GM19324 (cell line): ENCODE measurements at regions not wholly inside any gene's neighbourhood (a gene's known extent, or its start where the extent isn't known, plus 50 kb on each side); places are given as distances from the start of the nearest gene placed in this dataset.

Experiments used
- ATAC-seq: cut with Tn5 transposase; IDR thresholded peaks from one replicate; pipeline ENCODE4 v1.9.1; 2021; ENCODE audit warnings: mild to moderate bottlenecking, moderate library complexity; ENCODE audit not compliant: unreplicated experiment, low FRiP score

DNA sequence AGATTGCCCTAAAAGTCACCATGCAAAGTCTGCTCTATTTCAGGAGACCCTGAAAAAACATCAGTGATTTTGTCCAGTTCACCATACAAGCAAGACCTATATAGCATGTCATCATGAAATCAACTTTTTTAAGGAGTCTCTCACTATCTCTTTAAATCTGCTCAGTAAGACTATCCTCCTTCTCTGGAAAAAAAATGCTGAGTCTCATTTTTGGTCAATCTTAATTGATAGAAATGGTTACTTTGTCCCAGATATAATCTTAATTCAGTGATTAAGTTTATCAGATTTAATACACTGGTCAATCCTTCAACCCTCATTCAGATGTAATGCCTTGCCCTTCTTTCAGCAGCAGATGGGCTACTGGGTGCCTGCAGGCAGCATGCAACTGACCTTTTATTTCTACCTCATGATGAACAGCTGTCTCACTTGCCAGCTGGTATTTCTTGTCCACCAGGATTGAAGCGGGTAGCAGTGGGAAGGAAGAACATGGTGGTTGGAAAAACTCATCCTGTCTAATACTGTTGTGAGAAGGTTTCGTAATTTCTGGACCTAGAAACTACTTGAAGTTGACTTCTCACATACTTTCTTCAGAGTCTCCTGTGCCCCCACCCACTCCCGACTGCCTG is 375.3 kb downstream of the DNAH5 start:
- no peak for ATAC-seq

DNA sequence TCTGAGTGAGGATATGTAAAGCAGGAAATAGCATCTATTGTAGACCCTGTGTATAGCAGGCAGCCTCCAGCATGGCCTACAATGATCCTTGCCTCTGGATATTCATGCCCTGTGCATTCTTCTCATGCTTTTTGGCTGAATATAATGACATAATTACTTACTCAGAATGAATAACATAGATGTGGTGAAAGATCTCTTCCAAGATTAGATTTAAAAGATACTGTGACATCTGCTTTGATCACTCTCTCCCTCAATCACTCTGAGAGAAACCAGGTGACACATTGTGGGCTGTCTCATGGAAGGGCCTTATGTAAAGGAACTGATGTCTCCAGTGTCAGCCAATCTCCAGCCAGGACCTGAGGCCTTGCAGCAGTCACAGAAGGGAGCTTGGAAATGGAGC is 376.7 kb downstream of the DNAH5 start:
- ATAC-seq: no peak

DNA sequence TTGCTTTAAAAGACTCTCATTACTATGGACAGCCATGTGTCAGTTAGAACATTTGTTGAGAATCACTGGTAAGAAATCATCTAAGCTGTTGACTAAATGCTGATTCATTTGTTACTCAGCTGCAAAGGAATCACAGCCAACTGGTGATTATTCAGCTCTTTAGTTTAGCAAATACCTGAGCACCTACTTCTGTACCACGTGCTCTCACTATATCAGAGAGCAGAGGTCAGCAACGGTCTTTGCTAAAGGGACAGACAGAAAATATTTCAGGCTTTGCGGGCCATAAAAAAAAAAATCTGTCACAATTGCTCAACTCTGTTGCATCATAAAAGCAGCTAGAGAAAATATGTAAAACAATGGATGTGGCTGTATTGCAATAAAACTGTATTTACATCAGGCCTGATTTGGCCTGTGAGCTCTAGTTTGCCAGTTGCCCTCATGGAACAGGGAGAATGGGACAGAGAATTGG is 377.6 kb downstream of the DNAH5 start:
- no peak for ATAC-seq

DNA sequence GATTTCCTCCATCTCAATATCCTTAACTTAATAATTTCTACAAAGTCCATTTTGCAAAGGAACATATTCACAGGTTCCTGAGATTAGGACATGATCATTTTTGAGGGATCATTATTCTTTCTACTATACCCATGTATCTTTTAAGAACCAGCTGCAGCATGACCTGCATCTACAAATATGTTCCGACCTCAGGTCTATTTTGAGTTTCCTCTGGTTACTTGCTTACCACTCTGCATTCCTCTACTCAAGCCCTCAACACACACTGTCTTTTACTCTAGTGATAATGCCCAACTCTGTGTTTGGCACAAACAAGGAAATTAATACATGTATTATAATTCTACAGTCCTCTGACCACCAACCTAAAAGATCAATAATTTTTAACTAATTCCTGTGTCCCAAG is 386.1 kb downstream of the DNAH5 start:
- ATAC-seq: no peak

DNA sequence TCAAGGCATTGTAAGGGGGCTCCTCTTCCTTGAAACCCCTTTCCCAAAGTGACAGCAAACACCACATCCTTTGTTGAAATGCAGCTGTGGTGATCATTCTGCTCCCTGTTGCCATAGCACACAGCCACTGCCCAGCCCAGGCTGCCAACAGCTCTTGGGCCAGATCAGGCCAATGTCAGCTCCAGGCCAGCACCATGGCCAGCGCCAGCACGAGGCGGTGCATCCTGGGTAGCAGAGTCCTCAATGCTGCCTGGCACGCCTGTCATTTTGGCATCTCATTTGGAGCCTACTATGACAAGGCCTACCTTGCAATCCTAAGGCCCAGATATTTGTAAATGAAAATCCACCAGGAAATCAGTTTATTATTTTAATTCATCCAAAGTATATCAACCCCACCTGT is 390.6 kb downstream of the DNAH5 start:
- ATAC-seq: no peak

DNA sequence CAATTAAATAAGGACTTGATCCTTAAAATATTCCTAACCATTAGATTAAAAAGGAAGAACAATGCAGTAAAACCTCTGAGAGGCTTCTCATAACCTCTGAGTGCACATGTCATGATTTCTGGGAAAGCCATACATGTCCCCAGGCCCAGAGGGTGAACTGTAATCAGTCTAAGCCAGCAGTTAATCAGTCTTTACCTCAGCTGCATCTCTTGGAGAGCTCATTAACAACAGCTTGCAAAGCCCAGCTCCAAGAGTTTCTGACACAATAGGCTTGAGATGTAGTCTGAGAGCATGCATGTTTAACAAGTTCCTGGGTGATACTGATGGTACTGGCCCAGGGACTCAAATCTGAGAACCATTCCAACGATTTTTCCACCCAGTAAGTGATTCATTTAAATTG is 392.1 kb downstream of the DNAH5 start:
- no peak for ATAC-seq

DNA sequence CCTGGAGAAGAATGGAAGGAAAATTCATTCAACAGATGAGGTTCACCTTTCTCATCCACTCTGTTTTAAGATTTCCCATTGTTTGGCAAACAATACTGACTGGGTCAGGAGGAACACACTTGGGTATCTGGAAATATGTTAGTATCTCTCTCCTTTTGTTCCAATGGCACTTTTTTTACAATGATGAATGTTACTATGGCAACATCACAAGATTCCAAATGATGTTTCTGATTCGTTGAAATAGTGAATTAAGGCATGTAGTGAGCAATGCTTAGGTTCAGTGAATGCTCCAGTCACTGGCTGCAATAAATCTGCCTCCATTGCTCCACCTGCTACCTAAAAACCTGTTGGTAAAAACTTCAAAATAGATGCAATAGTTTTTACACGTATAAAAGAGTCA is 392.8 kb downstream of the DNAH5 start:
- no peak for ATAC-seq

DNA sequence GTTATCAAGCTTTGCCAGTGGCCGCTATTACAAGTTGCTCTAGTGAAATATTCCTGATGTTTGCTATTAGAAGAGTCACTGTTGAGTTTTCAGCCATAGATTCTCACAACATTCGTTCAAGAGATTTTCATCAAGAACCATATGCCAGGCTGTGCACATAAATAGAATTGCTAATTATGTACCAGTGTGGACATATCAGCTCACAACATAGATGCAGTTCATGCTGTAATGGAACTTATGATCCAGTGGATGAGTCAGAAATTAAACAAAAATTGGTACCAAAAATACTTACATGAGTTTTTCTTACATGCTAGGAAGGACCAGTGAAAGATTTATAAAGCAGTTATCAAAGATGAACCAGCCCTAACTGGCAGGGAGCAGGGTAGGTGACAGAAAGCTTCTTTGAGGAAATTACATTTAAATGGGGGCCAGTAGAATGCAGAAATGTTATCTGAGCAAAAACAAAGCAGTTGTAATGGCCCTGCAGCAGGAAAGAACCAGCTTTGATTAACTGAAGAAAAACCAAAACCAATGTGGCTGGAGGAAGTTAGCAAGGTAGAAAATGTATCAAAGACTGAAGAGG is 404.2 kb downstream of the DNAH5 start:
- ATAC-seq: no peak

DNA sequence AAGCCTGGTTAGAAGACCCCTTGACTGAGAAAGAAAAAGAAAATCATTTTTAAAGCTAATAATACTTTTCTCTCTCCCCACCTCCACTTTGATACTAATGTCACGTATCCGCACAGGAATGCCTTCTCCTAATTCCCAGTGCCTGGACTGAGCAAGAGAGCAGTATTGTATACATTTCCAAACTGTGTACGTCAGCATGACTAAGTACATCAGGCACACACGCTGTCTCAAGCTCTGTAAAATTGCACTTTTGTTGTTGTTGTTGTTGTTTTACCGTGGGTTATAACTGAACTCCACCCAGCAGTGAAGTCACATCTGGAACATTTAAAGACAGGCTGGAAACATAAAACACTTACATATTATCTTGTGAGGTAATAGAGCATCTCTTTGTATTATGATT is 407.6 kb downstream of the DNAH5 start:
- no peak for ATAC-seq

DNA sequence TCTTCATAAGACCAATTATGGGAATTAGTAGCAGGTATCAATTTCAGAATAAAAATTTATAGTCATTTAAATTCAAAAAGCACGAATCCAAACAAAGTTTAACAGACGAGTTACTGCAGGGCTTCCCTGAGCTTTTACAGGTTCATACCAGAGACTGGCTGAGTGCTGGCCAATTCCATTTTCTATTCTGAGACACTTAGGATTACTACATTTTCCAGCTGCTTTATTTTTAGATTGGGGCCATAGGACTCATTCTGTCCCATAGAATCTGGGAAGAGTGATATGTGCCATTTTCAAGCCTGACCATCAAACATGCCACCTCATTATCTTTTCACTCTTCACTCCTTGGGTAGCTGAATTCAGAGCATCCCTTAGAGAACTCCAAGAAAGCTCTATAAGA is 410.7 kb downstream of the DNAH5 start:
- no peak for ATAC-seq

DNA sequence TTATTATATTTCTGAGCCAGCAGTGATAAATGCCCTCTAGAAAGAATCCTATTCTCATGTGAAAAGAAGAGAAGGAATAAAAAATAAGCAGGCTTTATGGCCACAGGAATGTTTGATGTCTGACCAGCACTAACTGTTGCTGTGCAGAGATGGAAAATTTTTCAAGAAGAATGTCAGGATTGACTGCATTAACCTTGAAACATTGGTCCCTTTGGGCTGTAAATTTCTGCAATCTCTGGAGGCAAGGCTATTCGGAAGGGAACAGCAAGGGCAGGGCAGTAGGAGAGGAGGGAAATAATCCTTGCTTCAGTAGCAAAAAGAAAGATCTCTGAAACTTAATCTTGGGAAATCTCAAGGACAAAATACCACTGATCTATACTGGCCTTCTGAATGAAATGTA is 415.2 kb downstream of the DNAH5 start:
- ATAC-seq: no peak

DNA sequence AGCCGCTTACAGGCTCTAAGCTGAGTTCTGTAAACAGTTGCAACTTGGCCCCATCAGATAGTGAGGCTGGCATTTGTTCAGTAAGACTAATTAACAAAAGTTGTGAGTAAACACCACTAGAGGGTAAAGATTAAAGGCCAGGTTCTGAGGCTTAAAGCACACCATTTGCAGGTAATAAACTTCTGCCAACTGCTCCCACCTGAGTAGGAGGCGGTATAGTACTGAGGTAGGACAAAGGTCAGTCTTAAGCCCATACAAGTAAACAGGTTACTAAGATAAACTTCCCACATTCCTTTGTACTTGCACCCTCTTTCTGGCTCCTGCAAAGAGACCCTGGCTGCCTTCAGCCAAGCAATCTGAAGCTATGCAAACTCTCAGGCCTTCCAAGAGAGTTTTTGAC is 419.6 kb downstream of the DNAH5 start:
- no peak for ATAC-seq

DNA sequence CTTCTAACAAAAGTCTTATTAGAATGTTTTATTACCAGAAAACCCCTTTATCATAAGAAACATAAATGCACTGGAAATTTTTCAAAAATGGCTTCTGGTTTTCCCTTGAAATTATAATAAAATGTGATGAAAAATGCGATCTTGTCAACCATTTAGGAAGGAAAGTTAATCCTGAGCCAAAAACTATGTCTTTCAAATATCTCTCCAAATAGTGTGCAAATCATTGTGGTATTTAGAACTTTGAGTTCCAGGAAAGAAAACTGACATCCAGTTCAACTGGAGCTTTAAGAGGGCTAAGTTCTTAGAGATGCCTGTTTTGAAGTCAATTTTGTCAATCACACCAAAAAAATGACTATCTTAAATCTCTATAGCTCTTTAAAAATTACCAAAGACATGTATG is 425.4 kb downstream of the DNAH5 start:
- ATAC-seq: no peak

DNA sequence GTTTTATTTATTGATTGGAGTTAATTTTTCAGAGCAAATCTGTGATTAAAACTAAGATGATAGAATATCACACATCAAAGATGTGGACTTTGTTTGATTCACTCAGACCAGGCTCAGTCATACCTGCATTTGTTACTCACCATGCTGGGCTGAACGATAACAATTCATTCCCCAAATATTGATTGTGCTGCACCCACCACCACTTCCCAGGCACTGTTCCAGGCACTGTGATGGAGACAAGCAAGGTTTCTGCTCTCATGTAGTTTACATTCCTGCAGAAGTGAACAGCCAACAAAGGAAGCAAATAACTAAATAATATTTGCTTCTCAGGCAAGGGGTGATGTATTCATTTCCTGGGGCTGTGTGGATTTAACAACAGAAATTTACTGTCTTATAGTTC is 428.3 kb downstream of the DNAH5 start:
- no peak for ATAC-seq

DNA sequence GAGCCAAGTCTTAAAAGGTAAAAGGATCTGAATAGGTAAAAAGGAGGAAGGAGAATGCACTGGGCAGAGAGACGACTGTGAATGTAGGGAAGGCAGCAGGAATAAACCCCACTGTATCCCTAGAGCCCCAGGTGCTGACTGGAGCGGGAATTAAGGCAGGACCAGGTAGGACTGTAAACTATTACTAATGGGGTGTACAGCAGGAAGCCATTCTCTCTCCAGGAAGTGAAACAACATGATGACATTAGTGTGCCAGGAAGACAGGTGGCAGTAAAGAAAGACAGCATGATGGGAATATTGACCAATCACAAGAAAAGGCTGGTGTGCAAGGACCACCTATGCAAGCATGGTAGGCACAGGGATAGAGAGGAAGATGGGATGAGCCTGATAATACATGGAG is 433.0 kb downstream of the DNAH5 start:
- ATAC-seq: no peak

DNA sequence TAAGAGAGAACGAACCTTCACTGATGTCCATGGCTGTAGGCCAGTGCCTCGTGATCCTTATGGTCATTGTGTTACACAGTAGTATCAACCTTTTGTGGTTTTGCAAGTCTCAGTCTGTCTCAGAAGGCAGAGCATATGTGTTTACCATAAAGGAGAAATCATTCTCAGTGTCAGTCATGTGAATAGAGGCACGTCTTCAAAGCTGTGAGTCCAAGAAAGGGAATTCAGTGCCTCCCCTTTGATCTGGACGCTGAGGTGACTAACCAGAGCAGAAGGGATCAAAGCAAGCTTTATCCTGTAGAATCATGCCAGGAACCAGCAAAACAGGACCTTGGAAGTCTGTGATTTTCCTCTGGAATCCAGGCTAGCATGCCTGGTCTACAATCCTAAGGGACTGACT is 433.9 kb downstream of the DNAH5 start:
- no peak for ATAC-seq

DNA sequence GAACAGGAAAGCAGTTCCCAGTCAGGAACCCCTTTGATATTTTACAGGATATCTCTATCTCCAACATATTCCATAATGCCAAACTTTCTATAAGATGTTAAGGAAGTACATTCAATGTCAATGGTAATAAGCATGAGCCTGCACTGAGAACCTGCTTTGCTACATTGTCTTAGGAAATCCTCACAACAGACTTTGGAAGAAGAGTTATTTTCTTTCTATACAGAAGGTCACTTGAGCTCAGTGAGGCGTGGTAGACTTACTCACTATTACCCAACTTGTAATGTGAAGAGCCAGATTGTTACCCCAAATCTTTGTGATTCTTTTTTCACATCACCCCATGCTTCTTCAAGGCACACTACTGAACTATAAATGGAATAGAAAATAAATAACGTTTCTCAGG is 435.9 kb downstream of the DNAH5 start:
- ATAC-seq: no peak

DNA sequence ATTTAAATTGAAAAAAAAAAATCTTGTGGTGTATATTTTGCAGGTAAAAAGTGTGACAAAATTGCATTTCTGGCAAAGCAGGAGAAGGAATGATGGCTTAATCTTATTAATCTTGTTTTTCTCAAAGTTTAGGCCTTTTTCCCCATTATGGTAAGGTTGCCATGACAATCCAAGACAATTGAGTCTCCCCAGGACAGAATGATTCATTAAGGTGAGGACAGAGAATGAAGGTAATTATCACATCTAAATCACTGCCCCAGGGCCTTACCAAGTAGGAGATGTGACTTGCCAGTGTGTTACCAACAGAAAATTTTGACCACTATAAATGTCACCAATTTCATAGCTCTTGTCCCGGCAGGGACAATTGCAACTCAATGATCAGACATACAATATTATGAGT is 439.2 kb downstream of the DNAH5 start:
- ATAC-seq: no peak

DNA sequence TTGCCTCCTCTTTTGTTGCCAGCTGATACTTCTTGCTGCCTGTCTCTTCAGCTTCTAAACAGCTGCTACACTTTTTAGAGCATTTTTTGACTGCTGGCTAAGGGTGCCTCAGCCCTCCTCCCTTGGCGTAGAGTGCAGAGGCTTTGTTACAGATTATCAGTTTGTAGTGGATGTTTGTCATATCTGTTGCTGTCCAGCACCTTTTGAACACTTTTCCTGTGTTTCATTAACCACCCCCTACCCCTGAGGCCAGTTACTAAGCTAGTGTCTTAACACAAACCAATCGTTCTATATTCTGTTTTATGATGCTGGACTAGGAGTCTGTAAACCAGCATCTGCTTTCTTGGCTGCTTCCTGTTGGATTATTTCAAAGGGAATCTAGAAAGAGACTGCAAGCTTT is 441.5 kb downstream of the DNAH5 start:
- ATAC-seq: no peak

DNA sequence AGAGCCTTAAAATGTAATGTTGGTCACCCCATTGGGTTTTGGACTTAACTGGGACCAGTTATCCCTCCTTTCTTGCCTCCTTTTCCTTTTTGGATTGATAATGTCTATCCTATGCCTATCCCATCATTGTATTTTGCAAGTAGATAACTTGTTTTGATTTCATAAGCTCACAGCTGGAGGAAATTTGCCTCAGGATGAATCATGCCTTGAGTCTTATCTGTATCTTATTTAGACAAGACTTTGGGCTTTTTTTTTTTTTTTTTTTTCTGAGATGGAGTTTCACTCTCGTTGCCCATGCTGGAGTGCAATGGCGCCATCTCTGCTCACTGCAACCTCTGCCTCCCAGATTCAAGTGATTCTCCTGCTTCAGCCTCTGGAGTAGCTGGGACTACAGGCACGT is 443.3 kb downstream of the DNAH5 start:
- ATAC-seq: no peak

DNA sequence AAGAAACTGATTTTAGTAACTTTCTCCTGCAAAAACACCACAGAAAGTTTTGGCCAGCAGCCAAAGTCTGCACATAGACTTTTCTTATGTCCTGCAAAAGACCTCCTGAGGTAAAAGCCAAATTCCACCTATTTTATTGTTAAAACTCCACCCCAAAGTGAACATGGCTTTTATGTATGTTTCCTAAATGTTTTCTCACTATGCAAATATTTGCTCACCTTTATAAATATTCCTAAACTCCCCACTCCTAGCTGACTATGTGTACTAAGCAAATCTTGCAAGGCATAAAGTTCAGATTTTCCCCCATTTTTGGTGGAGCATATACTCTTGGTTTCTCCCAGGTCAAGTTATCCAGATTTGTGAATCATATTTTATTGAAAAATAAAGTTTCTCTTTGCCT is 446.2 kb downstream of the DNAH5 start:
- ATAC-seq: no peak

DNA sequence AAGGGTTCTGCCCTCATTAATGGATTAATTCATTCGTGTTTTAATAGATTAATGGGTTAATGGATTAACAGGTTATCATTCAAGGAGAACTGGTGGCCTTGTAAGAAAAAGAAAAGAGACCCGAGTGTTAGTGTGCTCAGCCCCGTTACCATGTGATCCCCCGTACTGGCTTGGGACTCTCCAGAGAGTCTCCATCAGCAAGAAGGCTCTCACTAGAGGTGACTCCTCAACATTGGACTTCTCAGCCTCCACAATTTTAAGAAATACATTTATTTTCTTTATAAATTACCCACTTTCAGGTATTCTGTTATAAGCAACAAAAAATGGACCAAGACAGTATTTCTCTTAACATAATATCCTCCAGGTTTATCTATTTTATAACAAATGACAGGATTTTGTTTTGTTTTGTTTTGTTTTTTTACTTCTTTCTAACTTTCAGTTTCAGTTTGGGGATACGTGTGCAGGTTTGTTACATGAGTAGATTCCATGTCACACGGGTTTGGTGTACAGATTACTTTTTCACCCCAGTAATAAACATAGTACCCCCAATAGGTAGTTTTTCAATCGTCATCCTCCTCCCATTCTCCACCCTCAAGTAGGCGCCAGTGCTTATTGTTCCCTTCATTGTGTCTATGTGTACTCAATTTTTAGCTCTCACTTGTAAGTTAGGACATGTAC is 456.1 kb downstream of the DNAH5 start:
- no peak for ATAC-seq
